HG02759 (cell line): ENCODE measurements at regions not wholly inside any gene's neighbourhood (a gene's known extent, or its start where the extent isn't known, plus 50 kb on each side); places are given as distances from the start of the nearest gene placed in this dataset.

Experiments
- ATAC-seq: cut with Tn5 transposase; IDR thresholded peaks from one replicate; pipeline ENCODE4 v1.9.1; 2021; ENCODE audit warnings: mild to moderate bottlenecking, moderate library complexity; ENCODE audit not compliant: unreplicated experiment

DNA sequence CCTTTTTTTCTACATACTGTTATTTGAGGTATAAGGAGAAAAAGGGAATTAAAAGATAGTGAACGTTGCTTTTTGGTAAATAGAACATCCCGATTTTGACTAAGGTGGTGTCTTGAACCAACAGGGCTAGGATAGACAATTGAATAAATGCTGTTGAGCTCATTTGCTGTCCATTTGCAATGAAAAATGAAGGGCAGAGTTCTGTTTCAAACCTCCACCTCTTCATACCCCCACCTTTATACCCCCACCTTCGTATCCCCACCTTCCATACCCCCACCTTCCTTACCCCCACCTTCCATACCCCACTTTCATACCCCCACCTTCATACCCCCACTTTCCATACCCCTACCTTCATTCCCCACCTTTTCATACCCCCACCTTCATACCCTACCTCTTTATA, 93.4 kb upstream of the NAA20 start:
- ATAC-seq = no peak

DNA sequence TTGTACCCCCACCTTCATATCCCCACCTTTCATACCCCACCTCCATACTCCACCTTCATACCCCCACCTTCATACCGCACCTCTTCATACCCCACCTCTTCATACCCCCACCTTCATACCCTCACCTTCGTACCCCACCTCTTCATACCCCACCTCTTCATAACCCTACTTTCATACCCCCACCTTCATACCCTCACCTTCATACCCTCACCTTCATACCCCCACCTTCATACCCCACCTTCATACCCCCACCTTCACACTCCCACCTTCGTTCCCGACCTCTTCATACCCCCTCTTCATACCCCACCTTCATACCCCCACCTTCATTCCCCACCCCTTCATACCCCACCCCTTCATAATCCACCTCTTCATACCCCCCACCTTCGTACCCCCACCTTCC, 92.9 kb upstream of the NAA20 start:
- ATAC-seq = no peak

DNA sequence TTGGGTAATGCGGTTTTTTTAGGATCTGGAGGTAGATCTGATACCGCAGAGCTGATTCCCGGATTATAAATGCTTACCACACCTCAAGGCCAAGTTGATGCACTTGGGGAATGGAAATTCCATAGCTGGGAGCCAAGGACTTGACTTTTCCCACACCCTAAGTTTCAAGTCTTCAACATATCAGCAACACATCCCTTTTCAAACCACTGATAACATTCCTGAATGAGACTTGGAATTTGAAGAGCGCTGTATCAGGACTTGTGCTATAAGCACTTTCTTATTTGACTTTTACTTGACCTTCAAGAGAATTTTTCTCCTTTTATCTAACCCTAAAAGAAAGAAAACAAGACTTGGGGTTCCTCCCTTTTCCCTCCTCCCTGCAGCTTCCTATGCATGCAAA, 90.6 kb upstream of the NAA20 start:
- no peak for ATAC-seq

DNA sequence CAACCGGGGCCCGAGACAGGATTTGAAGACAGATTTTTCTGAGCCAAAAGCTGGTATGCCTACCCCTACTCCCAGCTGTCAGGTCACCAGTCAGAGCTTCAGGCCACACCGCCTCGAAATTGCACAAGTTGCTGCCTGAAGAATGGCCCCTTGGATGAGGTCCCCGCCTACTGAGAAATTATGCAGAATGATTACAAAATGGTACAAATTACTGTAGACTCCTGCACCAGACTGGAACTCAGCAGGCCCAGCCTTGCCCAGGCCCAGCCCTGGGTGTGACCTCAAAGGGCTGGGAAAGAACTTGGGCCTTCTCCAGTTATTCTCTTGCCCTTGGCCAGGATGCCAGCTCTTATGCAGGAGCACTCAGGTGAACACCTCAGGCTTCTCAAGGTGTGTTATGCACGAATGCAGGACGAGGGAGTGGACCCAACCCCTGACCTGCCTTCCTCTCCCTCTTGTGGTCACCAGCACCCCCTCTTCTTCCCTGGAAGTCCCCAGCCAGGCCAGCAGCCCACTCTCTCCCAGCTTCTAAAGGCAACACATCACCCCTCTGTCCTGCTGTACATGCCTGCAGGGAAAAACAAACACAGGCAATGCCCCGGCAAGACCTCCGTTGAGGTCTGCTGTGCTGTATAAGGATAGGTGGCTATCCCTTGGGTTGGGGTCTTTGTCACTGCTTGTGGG, 88.7 kb upstream of the NAA20 start:
- ATAC-seq = no peak

DNA sequence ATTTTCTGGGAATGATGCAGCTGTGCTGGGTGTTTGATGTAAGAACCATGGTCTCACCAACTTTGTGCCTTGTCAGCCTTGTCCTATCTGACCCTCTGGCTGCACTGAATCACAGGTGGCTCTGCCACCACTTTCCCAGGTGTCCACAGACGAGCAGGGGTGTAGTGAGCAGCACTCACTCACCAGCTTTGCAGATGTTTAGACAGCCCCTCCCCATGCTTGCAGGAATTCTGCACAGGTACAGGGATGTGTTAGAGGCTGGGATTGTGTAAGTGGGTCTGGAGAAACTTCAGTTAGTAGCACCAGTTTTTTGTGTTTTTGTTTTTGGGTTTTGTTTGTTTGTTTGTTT, 88.2 kb upstream of the NAA20 start:
- no peak for ATAC-seq

DNA sequence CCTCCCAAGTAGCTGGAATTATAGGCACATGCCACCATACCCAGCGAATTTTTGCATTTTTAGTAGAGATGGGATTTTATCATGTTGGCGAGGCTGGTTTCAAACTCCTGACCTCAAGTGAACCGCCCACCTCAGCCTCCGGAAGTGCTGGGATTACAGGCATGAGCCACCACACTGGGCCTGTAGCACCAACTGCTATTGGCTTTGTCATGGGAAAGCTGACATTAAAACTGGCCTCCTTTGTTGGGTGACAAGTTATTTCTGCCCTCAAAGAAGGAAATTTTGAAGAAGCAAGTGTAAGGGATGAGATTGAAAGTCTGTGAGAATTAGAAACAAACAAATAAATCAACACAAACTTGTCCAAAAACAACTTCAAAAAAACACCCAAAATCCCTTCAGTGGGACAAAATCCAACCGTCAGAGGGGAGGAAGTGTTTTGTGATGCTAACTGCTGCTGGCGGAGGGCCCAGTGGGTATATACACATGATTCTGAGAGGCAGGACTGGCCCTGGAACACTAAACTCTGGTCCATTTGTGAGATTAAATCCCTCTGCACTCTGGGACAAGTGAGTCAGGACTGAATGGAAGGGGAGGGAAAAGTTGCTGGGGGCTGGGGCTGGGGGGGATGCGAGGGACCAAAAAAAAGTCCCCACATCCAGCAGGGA, 87.5 kb upstream of the NAA20 start:
- no peak for ATAC-seq

DNA sequence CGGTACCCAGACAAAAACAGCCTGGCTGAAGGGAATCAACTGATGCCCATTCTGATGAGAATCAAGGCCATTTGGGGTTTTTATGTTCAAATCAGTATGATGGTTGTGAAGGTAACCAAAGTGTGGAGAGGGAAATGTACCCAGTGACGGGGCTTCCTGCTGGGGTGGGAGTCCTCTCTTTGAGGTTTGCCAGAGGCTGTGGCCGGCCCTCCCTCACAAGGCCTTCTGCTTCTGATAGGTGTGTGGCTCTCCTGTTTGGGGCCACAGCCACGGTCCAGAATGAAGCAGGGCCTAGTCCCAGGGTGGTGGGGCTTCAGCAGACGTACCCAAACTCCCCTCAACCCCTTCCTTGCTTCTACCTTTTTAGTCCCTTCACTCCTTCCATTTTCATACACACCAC, 86.7 kb upstream of the NAA20 start:
- no peak for ATAC-seq

DNA sequence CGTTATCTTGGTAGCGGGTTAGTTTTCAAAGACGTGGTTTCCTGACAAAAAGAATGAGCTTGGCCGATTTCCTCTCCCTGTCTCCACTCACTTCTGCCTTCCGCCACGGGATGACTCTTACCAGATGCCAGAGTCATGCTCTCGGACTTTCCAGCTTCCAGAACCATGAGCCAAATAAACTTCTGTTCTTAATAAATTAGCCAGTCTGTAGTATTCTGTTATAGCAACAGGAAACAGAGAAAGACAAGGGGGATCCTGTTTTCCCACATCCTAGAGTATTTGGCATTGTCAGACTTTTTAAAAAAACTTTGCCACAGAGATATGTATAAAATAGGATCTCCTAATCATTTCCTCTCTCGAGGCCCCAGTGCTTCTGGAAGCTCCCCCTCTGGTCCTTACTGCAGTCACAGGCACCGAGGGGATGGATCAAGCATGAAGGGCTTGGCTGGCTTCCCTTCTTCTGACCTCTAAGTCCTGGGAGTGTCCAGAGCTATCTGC, 84.9 kb upstream of the NAA20 start:
- no peak for ATAC-seq

DNA sequence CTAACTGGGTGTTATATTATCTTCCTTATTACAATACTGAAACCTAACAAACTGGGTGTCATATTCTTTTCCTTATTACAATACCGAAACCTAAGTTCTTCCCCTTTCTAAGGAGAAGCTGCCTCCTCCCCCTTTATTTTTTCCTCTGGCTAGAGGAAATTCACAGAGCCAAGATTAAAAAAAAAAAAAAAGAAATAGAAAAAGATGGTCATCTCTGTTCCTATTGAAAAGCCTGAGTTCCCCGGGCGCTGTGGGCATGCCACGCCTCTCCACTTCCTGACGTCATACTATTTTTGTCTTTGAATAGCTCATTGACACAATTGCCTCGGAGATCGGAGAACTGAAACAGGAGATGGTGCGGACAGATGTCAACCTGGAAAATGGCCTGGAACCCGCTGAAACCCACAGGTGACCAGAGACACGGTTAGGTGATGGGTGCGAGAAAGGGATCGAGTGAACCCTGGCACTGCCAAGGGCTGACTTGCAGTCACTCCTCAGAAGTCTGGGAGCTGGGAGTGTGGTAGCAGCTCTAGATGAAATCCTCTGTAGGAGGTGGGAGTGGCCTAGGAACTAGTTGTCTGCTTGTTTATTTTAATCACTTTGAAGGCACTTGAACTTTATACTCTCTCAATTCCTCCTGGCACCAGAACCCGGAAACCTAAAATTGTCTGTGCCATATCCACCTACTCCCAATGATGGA, 82.2 kb upstream of the NAA20 start:
- no peak for ATAC-seq

DNA sequence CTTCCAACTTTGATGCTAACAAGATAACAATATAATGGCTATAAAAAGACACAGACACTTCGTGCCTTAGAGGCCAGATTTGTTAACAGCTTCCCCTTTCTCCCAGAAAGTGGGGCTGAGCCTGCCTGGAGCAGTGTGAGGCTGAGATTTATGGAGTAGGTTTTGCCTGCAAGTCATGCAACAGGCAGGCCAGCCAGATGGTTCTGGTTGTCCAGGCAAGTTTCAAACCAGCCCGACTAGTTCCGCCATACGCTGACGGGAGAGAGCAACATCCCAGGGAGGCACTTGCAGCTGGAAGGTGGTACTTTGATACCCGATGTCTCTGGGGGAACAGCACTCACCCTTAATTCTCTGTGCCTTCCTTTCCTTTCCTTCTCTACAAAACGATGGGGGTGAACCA, 81.3 kb upstream of the NAA20 start:
- ATAC-seq = no peak

DNA sequence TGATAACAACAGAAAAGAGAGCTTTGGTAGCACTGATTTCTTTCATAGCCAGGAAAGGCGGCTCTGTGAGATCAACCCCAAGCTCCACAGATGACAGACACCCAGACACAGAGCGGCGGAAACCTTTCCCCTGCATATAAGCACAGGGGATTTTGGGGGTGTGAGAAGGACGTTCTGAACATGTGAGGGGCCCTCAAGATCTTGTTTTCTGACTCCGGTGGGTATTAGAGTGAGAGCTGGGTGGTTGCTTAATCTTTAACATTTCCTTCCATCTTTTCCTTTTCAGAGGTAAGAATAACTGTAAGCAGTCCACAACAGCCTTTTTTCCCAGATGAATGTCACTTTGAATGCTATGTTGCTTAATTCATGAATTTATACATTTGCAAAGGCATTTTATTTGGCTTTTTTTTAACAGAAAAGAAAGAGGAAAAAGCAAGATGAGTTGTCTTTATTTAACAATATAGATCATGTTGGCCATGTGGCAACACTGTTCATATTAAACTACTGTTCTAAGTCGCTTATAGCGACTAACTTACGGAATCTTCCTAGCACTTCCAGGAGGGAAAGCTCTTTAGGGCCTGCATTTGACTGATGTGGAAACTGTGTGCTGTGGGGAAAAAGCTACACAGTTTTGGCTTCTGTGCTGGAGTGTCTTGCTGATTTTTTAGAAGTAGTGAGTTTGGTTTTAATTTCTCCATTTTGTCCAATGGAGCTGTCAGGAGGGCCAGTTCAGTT, 80.5 kb upstream of the NAA20 start:
- no peak for ATAC-seq

DNA sequence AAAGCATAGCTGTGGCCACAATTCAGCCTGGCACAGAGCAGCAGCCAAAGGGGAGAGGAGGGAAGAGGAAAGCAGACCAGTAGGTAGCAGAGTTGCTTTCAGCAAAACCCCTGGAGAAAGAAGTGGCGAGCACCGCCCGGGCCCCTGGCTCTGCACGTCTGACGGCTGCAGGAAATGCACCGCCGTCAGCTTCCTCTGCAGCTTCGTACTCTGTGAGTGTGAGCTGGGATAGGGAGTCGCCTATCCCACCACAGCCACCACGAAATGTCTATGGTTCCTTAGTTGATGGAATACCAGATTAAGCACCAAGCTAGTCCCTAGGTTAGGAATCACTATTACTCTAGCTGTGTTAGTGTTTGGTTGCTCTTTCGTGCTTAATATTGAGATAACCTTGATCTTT, 79.9 kb upstream of the NAA20 start:
- ATAC-seq = no peak

DNA sequence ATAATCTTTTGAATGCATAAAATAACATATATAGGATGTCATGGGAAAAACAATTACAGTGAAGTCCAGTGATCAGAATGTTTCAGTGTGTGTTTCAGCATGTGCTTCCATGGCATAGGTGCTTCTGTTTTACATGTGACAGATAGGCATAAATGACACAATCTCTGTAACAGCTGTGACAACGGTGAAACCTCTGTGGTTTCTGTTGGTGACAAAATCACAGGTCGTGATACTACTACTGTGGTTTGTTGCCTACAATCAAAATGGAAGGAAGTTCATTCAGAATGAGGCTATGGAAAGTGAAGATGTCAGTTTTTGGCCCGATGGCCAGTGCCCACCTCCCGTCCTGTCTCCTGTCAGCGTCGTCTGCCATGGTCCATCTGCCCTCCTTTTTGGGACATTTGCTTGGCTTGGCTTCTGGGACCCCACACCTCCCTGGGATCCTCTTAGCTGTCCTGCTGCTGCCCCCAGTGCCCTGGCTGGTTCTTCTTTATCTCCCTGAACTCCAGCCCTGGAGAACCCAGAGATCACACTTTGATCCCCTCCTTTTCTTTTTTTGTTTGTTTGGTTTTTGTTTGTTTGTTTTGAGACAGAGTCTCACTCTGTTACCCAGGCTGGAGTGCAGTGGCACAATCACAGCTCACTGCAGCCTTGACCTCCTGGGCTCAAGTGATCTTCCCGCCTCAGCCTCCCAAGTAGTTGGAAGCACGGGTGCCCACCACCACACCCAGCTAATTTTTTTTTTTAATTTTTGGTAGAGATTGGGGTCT, 79.3 kb upstream of the NAA20 start:
- ATAC-seq = peak; percentile 77

DNA sequence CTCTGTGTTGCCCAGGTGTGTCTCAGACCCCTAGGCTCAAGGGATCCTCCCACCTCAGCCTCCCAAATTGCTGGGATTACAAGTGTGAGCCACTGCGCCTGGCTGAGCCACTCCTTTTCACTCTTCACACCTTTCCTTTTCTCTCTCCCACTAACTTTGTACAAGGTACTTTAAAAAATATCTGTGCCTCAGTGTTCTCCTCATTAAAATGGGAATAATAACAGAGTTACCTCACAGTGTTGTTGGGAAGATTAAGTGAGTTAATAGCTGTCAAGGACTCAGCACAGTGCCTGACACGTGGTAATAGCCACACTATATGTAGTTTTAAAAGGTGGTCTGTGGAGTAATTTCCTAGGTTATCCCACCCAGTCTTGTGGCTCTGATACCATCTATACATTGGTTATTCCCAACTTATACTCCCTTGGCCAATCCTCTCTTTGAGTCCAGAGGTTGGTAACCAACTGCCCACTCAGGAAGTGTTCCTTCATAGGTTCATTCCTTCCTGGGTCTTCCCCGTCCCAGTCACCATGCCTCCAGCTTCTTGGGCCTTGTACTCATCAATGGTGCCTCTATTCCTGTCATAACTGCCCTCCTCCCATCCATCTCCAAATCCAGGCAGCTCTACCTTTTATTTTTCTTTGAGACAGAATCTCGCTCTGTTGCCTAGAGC, 78.6 kb upstream of the NAA20 start:
- no peak for ATAC-seq

DNA sequence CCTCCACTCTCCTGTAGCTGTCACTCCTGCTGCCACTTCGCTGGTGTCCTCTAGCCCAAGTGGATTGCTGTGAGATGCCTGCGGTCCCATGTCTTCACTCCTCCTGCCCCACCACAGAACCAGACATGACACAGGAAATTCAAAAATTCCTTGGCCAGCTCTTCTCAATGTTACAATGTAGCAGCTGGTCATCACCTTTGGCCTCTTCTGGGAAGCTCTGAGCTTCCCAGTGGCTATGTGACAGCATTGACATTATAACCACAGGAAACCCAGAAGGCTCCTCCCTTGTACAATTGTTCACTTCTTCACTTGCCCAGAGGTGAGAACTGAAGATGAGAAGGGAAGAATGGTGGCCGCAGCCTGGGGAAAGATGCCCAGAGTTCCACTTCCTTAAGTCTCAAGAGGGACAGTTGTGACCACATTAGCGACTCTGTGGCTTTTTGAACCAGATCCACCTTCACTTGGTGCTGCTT, 76.1 kb upstream of the NAA20 start:
- no peak for ATAC-seq

DNA sequence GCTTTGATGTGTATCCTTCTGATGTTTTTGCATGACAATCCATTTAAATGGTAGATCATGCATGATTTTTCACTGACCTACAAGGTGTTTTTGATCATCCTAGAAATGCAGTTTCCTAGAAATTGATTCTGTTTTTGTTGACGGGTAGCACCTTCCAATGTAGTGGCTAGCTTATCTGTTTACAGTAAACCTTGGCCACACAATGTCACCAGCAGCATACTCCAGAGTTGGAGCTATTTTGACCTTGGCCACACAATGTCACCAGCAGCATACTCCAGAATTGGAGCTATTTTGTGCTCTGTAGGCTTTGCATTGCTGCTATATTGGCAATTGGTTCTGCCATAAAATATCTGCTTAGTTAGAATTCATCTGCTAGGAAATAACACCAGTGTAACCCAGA, 74.6 kb upstream of the NAA20 start:
- no peak for ATAC-seq

DNA sequence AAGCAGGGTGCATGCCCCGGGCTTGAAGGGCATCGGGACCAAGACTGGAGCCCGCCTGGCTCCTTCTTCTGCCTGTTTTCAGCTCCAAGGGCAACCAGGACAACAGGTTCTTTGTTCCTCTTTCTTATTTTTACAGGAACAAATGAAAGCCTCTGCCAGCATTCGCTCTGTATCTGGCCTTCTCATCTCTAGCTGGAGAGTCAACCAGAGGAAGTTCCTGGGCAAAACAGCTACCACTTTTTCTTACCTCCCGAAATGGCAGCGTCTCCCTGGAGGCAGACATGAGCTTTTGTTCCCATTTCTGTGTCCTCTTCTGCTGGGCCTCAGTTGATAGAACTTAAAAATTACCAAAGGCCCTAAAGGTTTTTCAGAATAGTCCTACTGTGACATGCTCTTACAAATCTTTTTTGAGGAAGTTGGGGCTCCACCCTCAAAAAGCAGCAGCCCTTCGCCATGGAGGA, 74.1 kb upstream of the NAA20 start:
- no peak for ATAC-seq

DNA sequence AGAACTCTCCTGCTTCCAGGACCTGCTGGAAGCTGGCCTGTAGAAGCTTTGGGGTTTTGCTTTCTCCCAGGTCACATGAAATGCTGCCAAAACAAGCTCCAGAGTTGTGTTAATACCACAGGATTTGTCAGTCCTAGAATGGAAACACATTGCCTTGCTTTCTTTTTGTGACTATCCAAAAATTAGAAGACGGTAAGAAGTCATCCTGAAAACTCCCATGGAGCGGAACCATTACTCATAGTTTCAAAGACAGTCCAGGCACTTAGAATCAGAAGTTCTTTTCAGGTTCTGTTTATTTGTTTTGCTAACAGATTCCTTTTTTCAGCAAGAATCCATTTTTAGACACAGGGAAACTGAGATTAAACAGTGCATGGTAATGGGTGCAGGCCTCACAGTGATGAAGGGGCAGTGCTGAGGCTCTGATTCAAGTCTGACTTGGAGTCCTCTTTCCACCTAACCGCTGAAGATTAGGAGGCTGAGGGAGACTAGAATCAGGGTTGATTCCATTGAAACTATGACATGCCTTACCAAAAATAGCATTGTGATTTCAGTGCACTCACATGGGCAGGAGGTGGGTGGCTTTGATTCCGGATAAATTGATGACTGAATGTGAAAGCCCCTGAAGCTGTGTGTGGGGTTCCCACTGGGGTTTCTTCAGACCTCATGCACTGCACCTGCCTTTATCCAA, 72.2 kb upstream of the NAA20 start:
- ATAC-seq = peak; percentile 51
